GM18519 (cell line): ENCODE measurements at regions not wholly inside any gene's neighbourhood (a gene's known extent, or its start where the extent isn't known, plus 50 kb on each side); places are given as distances from the start of the nearest gene placed in this dataset.

Experiments
- ATAC-seq: cut with Tn5 transposase; IDR thresholded peaks from one replicate; pipeline ENCODE4 v1.9.1; 2021; ENCODE audit warnings: mild to moderate bottlenecking, moderate library complexity; ENCODE audit not compliant: unreplicated experiment, low FRiP score

GRCh38 chr14:101499513-101499912 lies 61.8 kb upstream of the DIO3 start:
- ATAC-seq = no peak

DNA sequence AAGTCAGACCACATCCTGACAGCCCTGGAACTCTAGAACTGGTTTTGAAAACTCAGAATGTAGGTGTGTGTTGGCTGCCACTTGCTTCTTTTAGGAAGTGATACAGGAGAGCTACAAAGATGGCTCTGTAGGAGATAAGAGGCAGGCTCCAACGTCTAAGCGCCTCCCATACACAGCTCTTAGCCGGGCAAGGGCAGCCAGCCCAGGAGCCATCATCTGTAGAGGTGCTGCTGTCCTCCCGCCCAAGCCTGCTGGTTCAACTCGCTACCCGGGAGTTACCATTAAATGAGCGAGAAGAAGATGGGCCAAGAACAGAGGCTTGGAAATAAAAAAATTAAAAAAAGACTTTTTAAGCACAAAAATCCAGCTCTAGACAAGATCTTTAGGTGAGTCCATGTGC lies 61.2 kb upstream of the DIO3 start:
- ATAC-seq = no peak

GRCh38 chr14:101500681-101501080 lies 60.6 kb upstream of the DIO3 start:
- no peak for ATAC-seq

- ATAC-seq = no peak
Observed at GRCh38 chr14:101501341-101501740, 60.0 kb upstream of the DIO3 start.

DNA sequence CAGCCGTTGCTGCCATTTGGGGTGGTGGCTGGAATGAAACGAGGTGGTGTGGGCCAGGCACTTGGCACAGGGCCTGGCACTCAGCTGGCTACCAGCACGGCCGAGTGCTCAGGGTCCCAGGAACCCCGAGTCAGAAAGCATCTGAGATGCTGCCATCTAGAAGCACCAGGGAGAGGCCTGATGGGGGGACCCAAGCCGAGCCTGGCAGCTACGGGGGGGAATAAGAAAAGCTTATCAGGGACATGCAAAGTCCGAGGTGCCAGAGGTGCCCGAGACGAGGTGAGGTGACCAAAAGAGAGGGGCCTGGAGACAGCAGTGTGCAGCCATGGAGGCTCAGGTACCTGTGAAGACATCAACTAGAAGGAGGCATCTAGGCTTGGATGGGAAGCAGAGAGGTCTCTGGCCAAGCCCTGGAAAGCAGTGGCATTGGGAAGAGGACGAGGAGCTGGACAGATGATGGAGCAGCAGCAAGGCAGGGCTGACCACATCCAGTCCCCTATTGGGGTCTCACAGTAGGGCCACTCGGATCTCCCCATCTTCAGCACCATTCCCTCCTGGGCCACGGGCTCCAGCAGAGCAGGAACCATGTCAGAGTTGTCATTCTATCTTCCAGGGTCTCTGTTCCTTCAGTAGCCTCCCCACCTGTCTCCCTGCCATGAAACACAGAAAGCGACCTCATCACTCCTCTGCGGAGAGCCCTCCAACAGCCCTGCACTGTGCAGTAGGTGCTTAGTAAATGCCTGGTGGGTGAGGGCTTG lies 59.3 kb upstream of the DIO3 start:
- ATAC-seq = no peak

GRCh38 chr14:101502761-101503392 lies 58.4 kb upstream of the DIO3 start:
- no peak for ATAC-seq

- ATAC-seq = no peak
Observed at GRCh38 chr14:101503431-101504095, 57.7 kb upstream of the DIO3 start.

- no peak for ATAC-seq
Observed at GRCh38 chr14:101504096-101504948, 57.0 kb upstream of the DIO3 start.

GRCh38 chr14:101505236-101505970 lies 55.9 kb upstream of the DIO3 start:
- no peak for ATAC-seq

- no peak for ATAC-seq
Observed at GRCh38 chr14:101506211-101506925, 54.9 kb upstream of the DIO3 start.

- no peak for ATAC-seq
Observed at GRCh38 chr14:101506926-101507835, 54.1 kb upstream of the DIO3 start.

GRCh38 chr14:101507836-101508150 lies 53.5 kb upstream of the DIO3 start:
- ATAC-seq = no peak

DNA sequence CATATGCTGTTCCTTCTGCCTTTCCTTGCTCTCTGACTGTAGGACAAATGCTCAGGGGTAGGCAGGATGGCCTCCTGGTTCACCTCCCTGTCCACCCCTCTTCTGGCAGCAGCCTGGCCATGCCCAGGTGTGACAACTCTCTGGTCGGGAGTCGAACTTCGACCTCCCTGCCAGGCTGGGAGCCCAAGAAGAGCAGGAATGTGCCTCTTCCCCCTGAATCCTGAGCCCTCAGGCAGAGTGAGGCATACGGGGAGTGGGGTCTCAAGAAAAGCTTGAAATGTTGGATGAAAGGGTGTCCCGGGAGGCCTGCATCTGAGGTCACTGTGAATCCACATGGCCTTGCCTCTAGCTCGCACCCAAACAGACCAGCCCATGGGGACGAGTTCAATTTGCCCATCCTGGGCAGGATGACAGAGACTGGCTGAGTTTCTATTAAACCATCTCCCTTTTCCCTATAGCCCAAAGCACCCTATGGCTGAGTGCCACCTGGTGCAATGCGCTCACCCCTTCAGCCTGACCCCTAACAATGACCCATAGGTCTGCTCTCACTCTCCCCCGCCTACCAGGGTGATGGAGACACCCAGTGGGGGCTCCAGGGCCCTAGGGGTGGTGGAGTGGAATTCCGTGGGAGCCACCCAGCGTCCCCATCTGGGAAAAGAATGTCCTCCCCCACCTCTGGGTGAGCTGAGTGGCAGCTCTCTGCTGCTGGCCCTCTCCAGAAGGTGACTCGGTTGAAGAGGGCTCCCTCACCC lies 52.9 kb upstream of the DIO3 start:
- ATAC-seq = no peak

DNA sequence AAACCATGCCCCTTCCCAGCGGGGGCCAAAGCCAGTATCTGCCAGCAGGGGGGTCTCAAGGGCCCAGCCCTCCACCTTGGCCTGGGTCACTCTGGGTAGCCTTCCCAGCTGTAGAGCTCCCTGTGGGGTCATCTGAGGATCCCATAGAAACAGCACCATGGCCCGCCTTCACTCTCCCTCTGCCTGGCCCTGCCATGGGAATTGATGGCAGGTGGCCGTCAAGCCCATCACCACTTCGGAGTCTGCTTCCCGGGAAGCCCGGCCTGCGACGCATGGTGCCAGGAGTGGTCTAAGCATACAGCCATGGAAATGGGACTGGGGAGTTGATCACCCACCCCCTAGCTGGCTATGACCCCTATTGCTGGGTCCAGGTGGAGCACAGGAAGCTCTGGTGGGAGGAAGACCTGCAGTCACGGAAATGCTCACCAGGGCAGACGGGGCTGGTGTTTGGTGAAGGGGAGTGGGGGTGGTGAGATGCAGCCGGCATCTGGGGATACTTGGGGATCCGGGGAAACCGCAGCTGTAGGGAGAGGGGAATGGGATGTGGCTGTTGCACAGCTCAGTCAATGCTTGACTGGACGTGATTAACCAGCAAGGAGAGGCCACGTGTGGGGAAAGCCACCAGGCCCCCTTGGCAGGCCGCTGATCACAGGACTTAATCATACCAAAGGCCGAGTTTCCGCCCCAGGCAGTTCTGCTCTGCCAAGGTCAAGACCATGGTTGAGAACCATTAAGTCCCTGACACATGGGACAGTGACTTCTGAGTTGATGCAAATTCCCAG lies 52.2 kb upstream of the DIO3 start:
- no peak for ATAC-seq

GRCh38 chr14:101509730-101510371 lies 51.4 kb upstream of the DIO3 start:
- no peak for ATAC-seq

- ATAC-seq = no peak
Observed at GRCh38 chr14:101511199-101511598, 50.1 kb upstream of the DIO3 start.
